Effector memory CD8-positive, alpha-beta T cell (primary cell): ENCODE measurements at regions not wholly inside any gene's neighbourhood (a gene's known extent, or its start where the extent isn't known, plus 50 kb on each side); places are given as distances from the start of the nearest gene placed in this dataset.

ENCODE experiments used
- ATAC-seq: fragments of 150-1000 bp; cut with Tn5 transposase; replicated peaks from 2 replicates; pipeline ENCODE4 v1.10.0; 2021; ENCODE audit warnings: mild to moderate bottlenecking, moderate library complexity
- DNase-seq, 3 experiments: peaks; one replicate each; pipeline ENCODE4 v3.0.0; 2021
- H3K27ac Mint-ChIP-seq, 2 donors: one replicate each; pipeline ENCODE4 v1.8.0; 2022; ENCODE audit warnings: mild to moderate bottlenecking in 2 of 2, mixed read lengths in 2 of 2, moderate library complexity in 2 of 2
- H3K27me3 Mint-ChIP-seq, 2 donors: one replicate each; pipeline ENCODE4 v1.8.0; 2022; ENCODE audit warnings: mixed read lengths in 2 of 2
- H3K36me3 Mint-ChIP-seq: one replicate; pipeline ENCODE4 v1.8.0; 2022; ENCODE audit warnings: mild to moderate bottlenecking, moderate library complexity, mixed read lengths; ENCODE audit not compliant: insufficient read depth
- H3K4me1 Mint-ChIP-seq, 2 donors: one replicate each; pipeline ENCODE4 v1.8.0; 2022; ENCODE audit warnings: low read depth in 2 of 2, mixed read lengths in 2 of 2
- H3K4me3 Mint-ChIP-seq, 2 donors: one replicate each; pipeline ENCODE4 v1.8.0; 2022; ENCODE audit warnings: mild to moderate bottlenecking in 2 of 2, mixed read lengths in 2 of 2, moderate library complexity in 2 of 2
- H3K9me3 Mint-ChIP-seq, 2 donors: one replicate each; pipeline ENCODE4 v1.8.0; 2022; ENCODE audit warnings: mixed read lengths in 2 of 2

GRCh38 chr7:16051561-16052255 is 365.2 kb upstream of the MEOX2 start:
- Mint-ChIP-seq H3K4me3 (no peak overlapping the region), H3K36me3 (no peaks in the 10 kb centered on the region), H3K27me3 (no peaks in the 10 kb centered on the region), H3K4me1 (no peaks in the 10 kb centered on the region), H3K27ac (no peak overlapping the region), H3K9me3 (no peaks in the 10 kb centered on the region)
- DNase-seq, result no peak
- ATAC-seq, result no peak

GRCh38 chr7:16046041-16046440 is 359.6 kb upstream of the MEOX2 start:
- H3K9me3 Mint-ChIP-seq, result no peaks in the 10 kb centered on the region
- no peak overlapping the region for H3K27ac Mint-ChIP-seq
- no peaks in the 10 kb centered on the region for H3K27me3 Mint-ChIP-seq
- H3K36me3 Mint-ChIP-seq, result no peaks in the 10 kb centered on the region
- ATAC-seq (no peak), DNase-seq (no peak)
- H3K4me1 Mint-ChIP-seq, result no peaks in the 10 kb centered on the region
- no peak overlapping the region for H3K4me3 Mint-ChIP-seq

GRCh38 chr7:16045296-16045695 is 358.8 kb upstream of the MEOX2 start:
- Mint-ChIP-seq H3K4me1 (no peaks in the 10 kb centered on the region), H3K36me3 (no peaks in the 10 kb centered on the region), H3K9me3 (no peaks in the 10 kb centered on the region), H3K27me3 (peaks cover 0 to 7% of the 10 kb centered on the region in 2 donors), H3K4me3 (no peak overlapping the region), H3K27ac (no peak overlapping the region)
- no peak for DNase-seq
- no peak for ATAC-seq

DNA sequence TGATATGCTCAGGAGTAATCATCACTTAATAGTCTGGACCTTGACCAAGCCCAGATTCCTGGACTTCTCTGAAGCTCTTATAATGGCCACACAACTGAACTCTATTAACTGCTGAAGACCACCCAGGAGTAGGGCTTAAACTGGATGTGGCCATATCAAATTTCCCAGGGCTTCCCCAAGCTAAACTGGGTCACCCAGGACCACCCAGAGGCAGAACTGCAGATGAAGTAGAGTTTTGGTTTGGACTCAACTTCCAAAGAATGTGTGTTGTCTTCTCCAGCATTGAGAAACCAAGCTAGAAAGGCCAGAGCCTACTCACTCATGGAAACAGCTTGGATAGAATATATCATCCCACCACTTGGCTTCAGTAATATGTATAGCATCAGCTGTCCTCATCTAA is 358.2 kb upstream of the MEOX2 start:
- ATAC-seq, result no peak
- no peak overlapping the region for H3K27ac Mint-ChIP-seq
- no peak for DNase-seq
- H3K4me3 Mint-ChIP-seq, result no peak overlapping the region
- no peaks in the 10 kb centered on the region for H3K4me1 Mint-ChIP-seq
- no peaks in the 10 kb centered on the region for H3K9me3 Mint-ChIP-seq
- no peaks in the 10 kb centered on the region for H3K36me3 Mint-ChIP-seq
- H3K27me3 Mint-ChIP-seq, result peaks cover 0 to 8% of the 10 kb centered on the region in 2 donors

GRCh38 chr7:16040346-16040745 is 353.9 kb upstream of the MEOX2 start:
- peaks cover 2 to 8% of the 10 kb centered on the region in 2 donors for H3K27me3 Mint-ChIP-seq
- peaks cover 2 to 7% of the 10 kb centered on the region in 2 donors for H3K9me3 Mint-ChIP-seq
- no peak overlapping the region for H3K4me3 Mint-ChIP-seq
- H3K36me3 Mint-ChIP-seq, result no peaks in the 10 kb centered on the region
- H3K27ac Mint-ChIP-seq, result no peak overlapping the region
- DNase-seq, result no peak
- no peaks in the 10 kb centered on the region for H3K4me1 Mint-ChIP-seq
- no peak for ATAC-seq

GRCh38 chr7:16038906-16039305 is 352.4 kb upstream of the MEOX2 start:
- ATAC-seq (no peak), DNase-seq (no peak)
- no peaks in the 10 kb centered on the region for H3K36me3 Mint-ChIP-seq
- H3K4me1 Mint-ChIP-seq, result no peaks in the 10 kb centered on the region
- H3K27me3 Mint-ChIP-seq, result peaks cover 8% of the 10 kb centered on the region in 2 donors
- no peak overlapping the region for H3K27ac Mint-ChIP-seq
- H3K4me3 Mint-ChIP-seq, result no peak overlapping the region
- H3K9me3 Mint-ChIP-seq, result peaks cover 2 to 7% of the 10 kb centered on the region in 2 donors

DNA sequence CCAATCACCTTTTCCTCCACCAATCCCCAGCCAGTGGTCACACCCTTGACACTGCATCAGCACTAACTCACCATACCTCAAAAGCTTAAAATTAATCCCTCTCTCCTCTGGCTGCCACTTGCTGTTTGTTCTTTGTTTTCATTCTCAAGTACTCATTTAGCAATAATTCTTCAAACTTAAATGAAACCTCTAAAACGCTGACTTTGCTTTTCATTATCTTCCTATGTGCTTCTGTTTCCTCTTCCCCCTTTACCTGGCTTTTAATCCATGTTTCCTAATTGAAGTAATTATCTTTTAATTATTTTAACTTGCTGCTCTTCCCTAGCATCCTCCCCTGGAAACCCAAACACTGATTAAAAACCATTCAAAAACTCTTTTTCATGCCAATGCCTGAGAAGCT is 348.9 kb upstream of the MEOX2 start:
- Mint-ChIP-seq H3K27me3 (peaks cover 2 to 8% of the 10 kb centered on the region in 2 donors), H3K4me1 (no peaks in the 10 kb centered on the region), H3K36me3 (no peaks in the 10 kb centered on the region), H3K9me3 (peaks cover 2 to 7% of the 10 kb centered on the region in 2 donors), H3K4me3 (no peak overlapping the region), H3K27ac (no peak overlapping the region)
- no peak for DNase-seq
- ATAC-seq, result no peak

DNA sequence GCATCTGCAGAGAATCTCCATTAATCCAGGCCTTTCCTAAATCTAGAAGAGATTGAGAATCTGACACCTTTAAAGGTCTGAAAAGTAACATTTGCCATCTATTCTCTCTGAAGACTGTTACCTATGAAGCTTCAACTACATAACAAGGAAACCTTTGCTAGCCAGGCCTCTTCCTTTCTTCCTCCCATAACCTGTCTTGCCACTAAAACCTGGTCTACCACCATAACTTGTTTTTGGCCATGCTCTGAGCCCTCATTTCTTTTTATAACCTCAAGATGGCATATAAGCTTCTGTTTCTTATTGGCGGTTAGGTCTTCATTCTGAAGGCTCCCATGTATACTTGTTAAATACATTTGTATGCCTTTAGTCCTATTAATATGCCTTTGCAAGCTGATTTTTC is 348.4 kb upstream of the MEOX2 start:
- Mint-ChIP-seq H3K4me1 (no peaks in the 10 kb centered on the region), H3K4me3 (no peak overlapping the region), H3K36me3 (no peaks in the 10 kb centered on the region), H3K27ac (no peak overlapping the region), H3K27me3 (peaks cover 0 to 8% of the 10 kb centered on the region in 2 donors), H3K9me3 (peaks cover 2 to 7% of the 10 kb centered on the region in 2 donors)
- DNase-seq, result no peak
- ATAC-seq, result no peak

GRCh38 chr7:16034353-16034752 is 347.9 kb upstream of the MEOX2 start:
- Mint-ChIP-seq H3K4me3 (no peak overlapping the region), H3K4me1 (no peaks in the 10 kb centered on the region), H3K27me3 (peaks cover 0 to 8% of the 10 kb centered on the region in 2 donors), H3K9me3 (peaks cover 2 to 7% of the 10 kb centered on the region in 2 donors), H3K27ac (no peak overlapping the region), H3K36me3 (no peaks in the 10 kb centered on the region)
- no peak for DNase-seq
- no peak for ATAC-seq

DNA sequence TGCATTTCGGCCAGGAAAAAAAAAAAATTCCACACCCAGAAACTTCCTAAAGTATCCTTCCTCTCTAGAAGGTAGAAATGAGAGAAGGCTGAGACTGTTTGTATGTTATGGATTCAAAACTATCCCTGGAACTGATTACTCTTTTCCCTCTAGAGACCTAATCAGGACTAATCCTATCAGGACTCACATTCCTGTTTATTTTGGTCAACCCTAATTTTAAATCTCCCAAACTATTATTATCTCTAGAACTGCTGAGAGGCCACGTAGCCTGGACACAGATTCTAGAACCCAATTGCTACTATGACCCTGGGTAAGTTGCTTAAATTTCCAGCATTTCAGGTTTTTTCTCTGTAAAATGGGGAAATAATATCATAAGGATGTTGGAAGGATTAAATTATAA is 346.8 kb upstream of the MEOX2 start:
- peaks cover 0 to 8% of the 10 kb centered on the region in 2 donors for H3K27me3 Mint-ChIP-seq
- H3K9me3 Mint-ChIP-seq, result peaks cover 2 to 7% of the 10 kb centered on the region in 2 donors
- H3K27ac Mint-ChIP-seq, result no peak overlapping the region
- H3K36me3 Mint-ChIP-seq, result no peaks in the 10 kb centered on the region
- H3K4me3 Mint-ChIP-seq, result no peak overlapping the region
- ATAC-seq (no peak), DNase-seq (no peak)
- no peaks in the 10 kb centered on the region for H3K4me1 Mint-ChIP-seq

DNA sequence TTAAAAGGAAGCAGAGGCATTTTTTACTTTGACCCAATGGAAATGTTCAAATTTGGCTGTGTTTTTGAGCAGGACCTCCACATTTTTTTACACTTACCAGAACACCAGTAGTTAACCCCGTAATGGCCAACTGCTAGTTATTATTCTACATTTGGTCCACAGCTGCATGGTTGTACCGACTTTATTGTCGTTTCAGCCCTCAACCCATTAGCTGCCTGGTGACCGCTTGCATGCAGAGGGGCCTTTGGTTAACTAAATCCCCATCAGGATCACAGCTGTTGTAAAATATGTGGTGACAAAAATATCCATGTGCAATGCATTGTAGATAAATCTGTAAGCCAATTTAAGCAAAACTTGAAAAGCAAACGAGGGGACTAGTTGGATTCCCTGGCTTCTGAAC is 342.2 kb upstream of the MEOX2 start:
- DNase-seq (no peak), ATAC-seq (no peak)
- H3K4me3 Mint-ChIP-seq, result no peak overlapping the region
- H3K4me1 Mint-ChIP-seq, result no peaks in the 10 kb centered on the region
- no peaks in the 10 kb centered on the region for H3K27me3 Mint-ChIP-seq
- no peak overlapping the region for H3K27ac Mint-ChIP-seq
- H3K9me3 Mint-ChIP-seq, result no peaks in the 10 kb centered on the region
- no peaks in the 10 kb centered on the region for H3K36me3 Mint-ChIP-seq

DNA sequence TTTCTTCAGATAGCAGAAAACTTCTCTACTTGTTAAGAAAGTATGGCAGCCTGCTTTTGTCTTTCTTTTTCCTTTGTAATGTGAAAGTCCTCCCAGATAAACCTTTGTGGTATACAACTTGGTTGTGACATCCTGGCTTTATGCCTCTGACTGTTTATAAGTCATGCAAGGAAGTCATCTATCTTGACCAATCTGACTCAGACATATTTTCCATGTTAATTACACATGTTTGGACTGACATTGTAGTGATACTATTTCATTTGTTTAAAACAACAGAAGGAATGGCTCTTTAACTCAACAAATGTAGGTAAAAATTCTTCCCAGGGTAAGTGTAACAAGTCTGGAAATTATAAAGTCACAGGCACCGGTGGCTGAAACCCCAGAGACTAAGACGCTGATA is 341.6 kb upstream of the MEOX2 start:
- Mint-ChIP-seq H3K9me3 (no peaks in the 10 kb centered on the region), H3K4me3 (no peak overlapping the region), H3K36me3 (no peaks in the 10 kb centered on the region), H3K4me1 (no peaks in the 10 kb centered on the region), H3K27me3 (no peaks in the 10 kb centered on the region), H3K27ac (no peak overlapping the region)
- ATAC-seq, result no peak
- no peak for DNase-seq

DNA sequence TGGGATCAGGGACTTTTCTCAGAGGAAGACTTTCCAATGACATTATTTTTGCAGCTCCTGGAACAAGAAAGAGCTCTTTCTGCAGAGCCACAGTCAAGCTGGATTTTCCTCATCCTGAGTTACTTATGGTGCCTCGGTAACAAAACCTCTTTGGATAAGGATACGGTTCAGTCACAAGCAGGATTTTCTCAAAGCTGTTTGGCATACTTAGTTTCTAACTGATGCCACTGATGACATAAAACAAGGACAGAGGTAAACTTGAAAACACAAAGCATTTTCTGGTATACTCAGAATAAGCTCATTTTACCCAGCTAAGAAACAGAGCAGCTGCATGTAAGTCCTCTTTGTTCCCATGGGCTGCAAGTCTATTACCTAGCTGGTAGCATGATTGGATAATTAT is 340.9 kb upstream of the MEOX2 start:
- Mint-ChIP-seq H3K27ac (no peak overlapping the region), H3K4me1 (no peaks in the 10 kb centered on the region), H3K4me3 (no peak overlapping the region), H3K36me3 (no peaks in the 10 kb centered on the region), H3K9me3 (no peaks in the 10 kb centered on the region), H3K27me3 (no peaks in the 10 kb centered on the region)
- no peak for DNase-seq
- no peak for ATAC-seq

DNA sequence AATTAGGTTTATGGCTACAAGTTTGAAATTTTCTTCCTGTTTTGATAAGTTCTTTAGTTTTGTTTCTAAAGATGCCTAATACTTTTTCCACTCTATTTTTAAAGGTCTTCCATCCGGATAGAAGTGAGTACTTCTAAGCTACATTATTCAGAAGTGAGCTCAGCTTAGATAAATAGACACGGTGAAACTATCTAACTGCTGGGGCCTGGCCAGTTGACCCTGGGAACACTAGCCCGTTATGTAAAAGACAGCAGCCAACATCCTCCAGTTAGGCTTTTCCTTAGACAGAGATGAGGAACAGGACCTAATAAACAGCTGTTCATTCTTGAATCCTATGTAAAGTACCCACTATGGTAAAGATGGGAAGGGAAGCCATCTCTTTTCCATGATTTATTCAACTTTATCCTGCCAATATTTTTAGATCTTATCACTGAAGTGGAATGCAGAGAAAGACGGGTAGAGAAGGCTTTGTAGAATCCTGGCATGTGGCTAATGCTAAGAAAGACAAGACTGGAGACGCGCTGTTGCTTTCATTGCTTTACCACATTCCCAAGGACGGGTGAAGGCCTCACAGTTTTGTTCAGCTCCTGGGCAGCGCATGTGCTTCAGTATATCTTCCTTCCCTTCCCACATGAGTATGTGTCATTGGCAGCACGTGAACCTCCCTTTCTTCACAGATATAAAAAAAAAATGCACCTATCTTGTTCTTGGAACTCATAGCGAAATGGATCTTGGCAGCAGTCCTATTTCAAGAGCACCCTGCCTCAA is 340.0 kb upstream of the MEOX2 start:
- H3K4me3 Mint-ChIP-seq, result no peak overlapping the region

More for the DNA sequence above, 340.0 kb upstream of the MEOX2 start:
- no peaks in the 10 kb centered on the region for H3K9me3 Mint-ChIP-seq
- H3K4me1 Mint-ChIP-seq, result no peaks in the 10 kb centered on the region
- no peaks in the 10 kb centered on the region for H3K36me3 Mint-ChIP-seq
- DNase-seq (no peak), ATAC-seq (no peak)
- no peak overlapping the region for H3K27ac Mint-ChIP-seq
- no peaks in the 10 kb centered on the region for H3K27me3 Mint-ChIP-seq
